ENCODE measurements at regions not wholly inside any gene's neighbourhood (a gene's known extent, or its start where the extent isn't known, plus 50 kb on each side); places are given as distances from the start of the nearest gene placed in this dataset.

DNA sequence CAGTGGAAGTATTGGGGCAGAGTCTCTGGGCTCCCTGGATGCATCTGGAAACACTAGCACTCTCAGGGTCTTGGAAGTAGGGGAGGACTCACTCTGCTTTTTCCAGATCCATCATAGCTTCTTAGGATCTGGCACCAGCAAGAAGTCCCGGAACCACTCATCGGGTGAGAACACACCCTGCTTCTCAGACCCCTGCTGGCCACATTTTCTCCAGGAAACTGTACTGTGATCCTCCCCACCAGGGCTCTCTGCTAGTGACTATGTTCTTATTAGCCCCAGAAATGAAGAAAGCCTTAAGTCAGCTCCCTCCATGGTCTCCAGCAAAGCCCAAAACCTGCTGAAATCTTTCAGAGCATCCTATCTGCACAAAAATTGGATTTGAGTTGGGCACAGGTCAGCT lies 197.3 kb upstream of the GADL1 start:
- TF ChIP-seq, protein P1, sequence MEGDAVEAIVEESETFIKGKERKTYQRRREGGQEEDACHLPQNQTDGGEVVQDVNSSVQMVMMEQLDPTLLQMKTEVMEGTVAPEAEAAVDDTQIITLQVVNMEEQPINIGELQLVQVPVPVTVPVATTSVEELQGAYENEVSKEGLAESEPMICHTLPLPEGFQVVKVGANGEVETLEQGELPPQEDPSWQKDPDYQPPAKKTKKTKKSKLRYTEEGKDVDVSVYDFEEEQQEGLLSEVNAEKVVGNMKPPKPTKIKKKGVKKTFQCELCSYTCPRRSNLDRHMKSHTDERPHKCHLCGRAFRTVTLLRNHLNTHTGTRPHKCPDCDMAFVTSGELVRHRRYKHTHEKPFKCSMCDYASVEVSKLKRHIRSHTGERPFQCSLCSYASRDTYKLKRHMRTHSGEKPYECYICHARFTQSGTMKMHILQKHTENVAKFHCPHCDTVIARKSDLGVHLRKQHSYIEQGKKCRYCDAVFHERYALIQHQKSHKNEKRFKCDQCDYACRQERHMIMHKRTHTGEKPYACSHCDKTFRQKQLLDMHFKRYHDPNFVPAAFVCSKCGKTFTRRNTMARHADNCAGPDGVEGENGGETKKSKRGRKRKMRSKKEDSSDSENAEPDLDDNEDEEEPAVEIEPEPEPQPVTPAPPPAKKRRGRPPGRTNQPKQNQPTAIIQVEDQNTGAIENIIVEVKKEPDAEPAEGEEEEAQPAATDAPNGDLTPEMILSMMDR (IDR thresholded peaks at IDR 0.05): no peak
- TF ChIP-seq EZH2 (IDR thresholded peaks at IDR 0.05) (no peak), EZH2phosphoT487 (IDR thresholded peaks at IDR 0.05) (no peak)

All from neural progenitor cell (in vitro differentiated cells).